ENCODE measurements at regions not wholly inside any gene's neighbourhood (a gene's known extent, or its start where the extent isn't known, plus 50 kb on each side); places are given as distances from the start of the nearest gene placed in this dataset.

- Histone ChIP-seq H3K9ac (ENCODE audit: low read depth in 1 of 3, low read length in 3 of 3) (no peak overlapping the region), H3K4me1 (ENCODE audit: control insufficient read depth in 3 of 3, insufficient read depth in 3 of 3, low read length in 3 of 3) (peaks cover 8 to 21% (median 11%) of the 10 kb centered on the region in 3 donors), H3K4me3 (ENCODE audit: low read length in 3 of 3) (no peak overlapping the region), H3K9me3 (ENCODE audit: control insufficient read depth in 3 of 3, low read length in 3 of 3) (no peaks in the 10 kb centered on the region), H3K36me3 (ENCODE audit: control insufficient read depth in 3 of 3, insufficient read depth in 3 of 3, low read length in 3 of 3) (no peaks in the 10 kb centered on the region), H3K27ac (ENCODE audit: low read depth, low read length) (no peak overlapping the region), H3K27me3 (ENCODE audit: control insufficient read depth in 3 of 3, insufficient read depth in 3 of 3, low read length in 3 of 3) (no peaks in the 10 kb centered on the region)
Observed at GRCh38 chr2:216553482-216554240, 55.0 kb downstream of the RPL37A start.

- Histone ChIP-seq H3K36me3 (ENCODE audit: control insufficient read depth in 3 of 3, insufficient read depth in 3 of 3, low read length in 3 of 3) (no peaks in the 10 kb centered on the region), H3K4me1 (ENCODE audit: control insufficient read depth in 3 of 3, insufficient read depth in 3 of 3, low read length in 3 of 3) (peaks cover 8 to 21% (median 11%) of the 10 kb centered on the region in 3 donors), H3K4me3 (ENCODE audit: low read length in 3 of 3) (no peak overlapping the region), H3K9ac (ENCODE audit: low read depth in 1 of 3, low read length in 3 of 3) (no peak overlapping the region), H3K27ac (ENCODE audit: low read depth, low read length) (no peak overlapping the region), H3K9me3 (ENCODE audit: control insufficient read depth in 3 of 3, low read length in 3 of 3) (no peaks in the 10 kb centered on the region), H3K27me3 (ENCODE audit: control insufficient read depth in 3 of 3, insufficient read depth in 3 of 3, low read length in 3 of 3) (no peaks in the 10 kb centered on the region)
Observed at GRCh38 chr2:216554286-216554685, 55.6 kb downstream of the RPL37A start.

- Histone ChIP-seq H3K27ac (ENCODE audit: low read depth, low read length) (no peak overlapping the region), H3K4me1 (ENCODE audit: control insufficient read depth in 3 of 3, insufficient read depth in 3 of 3, low read length in 3 of 3) (peaks cover 8 to 21% (median 11%) of the 10 kb centered on the region in 3 donors), H3K4me3 (ENCODE audit: low read length in 3 of 3) (no peak overlapping the region), H3K36me3 (ENCODE audit: control insufficient read depth in 3 of 3, insufficient read depth in 3 of 3, low read length in 3 of 3) (no peaks in the 10 kb centered on the region), H3K9me3 (ENCODE audit: control insufficient read depth in 3 of 3, low read length in 3 of 3) (no peaks in the 10 kb centered on the region), H3K9ac (ENCODE audit: low read depth in 1 of 3, low read length in 3 of 3) (no peak overlapping the region), H3K27me3 (ENCODE audit: control insufficient read depth in 3 of 3, insufficient read depth in 3 of 3, low read length in 3 of 3) (no peaks in the 10 kb centered on the region)
Observed at GRCh38 chr2:216554755-216555154, 56.1 kb downstream of the RPL37A start.

GRCh38 chr2:216555274-216555673, 56.6 kb downstream of the RPL37A start:
- Histone ChIP-seq H3K27me3 (ENCODE audit: control insufficient read depth in 3 of 3, insufficient read depth in 3 of 3, low read length in 3 of 3) (no peaks in the 10 kb centered on the region), H3K4me3 (ENCODE audit: low read length in 3 of 3) (no peak overlapping the region), H3K9ac (ENCODE audit: low read depth in 1 of 3, low read length in 3 of 3) (no peak overlapping the region), H3K4me1 (ENCODE audit: control insufficient read depth in 3 of 3, insufficient read depth in 3 of 3, low read length in 3 of 3) (peaks cover 8 to 21% (median 11%) of the 10 kb centered on the region in 3 donors), H3K27ac (ENCODE audit: low read depth, low read length) (no peak overlapping the region), H3K9me3 (ENCODE audit: control insufficient read depth in 3 of 3, low read length in 3 of 3) (no peaks in the 10 kb centered on the region), H3K36me3 (ENCODE audit: control insufficient read depth in 3 of 3, insufficient read depth in 3 of 3, low read length in 3 of 3) (no peaks in the 10 kb centered on the region)

GRCh38 chr2:216556202-216556601, 57.6 kb downstream of the RPL37A start:
- H3K27ac ChIP-seq (ENCODE audit: low read depth, low read length), result no peak overlapping the region
- H3K9me3 ChIP-seq (ENCODE audit: control insufficient read depth in 3 of 3, low read length in 3 of 3), result no peaks in the 10 kb centered on the region
- H3K9ac ChIP-seq (ENCODE audit: low read depth in 1 of 3, low read length in 3 of 3), result no peak overlapping the region
- H3K4me1 ChIP-seq (ENCODE audit: control insufficient read depth in 3 of 3, insufficient read depth in 3 of 3, low read length in 3 of 3), result peaks cover 8 to 21% (median 11%) of the 10 kb centered on the region in 3 donors
- no peaks in the 10 kb centered on the region for H3K36me3 ChIP-seq (ENCODE audit: control insufficient read depth in 3 of 3, insufficient read depth in 3 of 3, low read length in 3 of 3)
- H3K27me3 ChIP-seq (ENCODE audit: control insufficient read depth in 3 of 3, insufficient read depth in 3 of 3, low read length in 3 of 3), result no peaks in the 10 kb centered on the region
- H3K4me3 ChIP-seq (ENCODE audit: low read length in 3 of 3), result no peak overlapping the region

GRCh38 chr2:216557413-216557812, 58.8 kb downstream of the RPL37A start:
- Histone ChIP-seq H3K36me3 (ENCODE audit: control insufficient read depth in 3 of 3, insufficient read depth in 3 of 3, low read length in 3 of 3) (no peaks in the 10 kb centered on the region), H3K9ac (ENCODE audit: low read depth in 1 of 3, low read length in 3 of 3) (no peak overlapping the region), H3K4me3 (ENCODE audit: low read length in 3 of 3) (no peak overlapping the region), H3K27ac (ENCODE audit: low read depth, low read length) (no peak overlapping the region), H3K27me3 (ENCODE audit: control insufficient read depth in 3 of 3, insufficient read depth in 3 of 3, low read length in 3 of 3) (no peaks in the 10 kb centered on the region), H3K9me3 (ENCODE audit: control insufficient read depth in 3 of 3, low read length in 3 of 3) (no peaks in the 10 kb centered on the region), H3K4me1 (ENCODE audit: control insufficient read depth in 3 of 3, insufficient read depth in 3 of 3, low read length in 3 of 3) (peaks cover 10 to 17% (median 11%) of the 10 kb centered on the region in 3 donors)

GRCh38 chr2:216557820-216558219, 59.2 kb downstream of the RPL37A start:
- Histone ChIP-seq H3K4me1 (ENCODE audit: control insufficient read depth in 3 of 3, insufficient read depth in 3 of 3, low read length in 3 of 3) (peaks cover 13 to 19% (median 13%) of the 10 kb centered on the region in 3 donors), H3K36me3 (ENCODE audit: control insufficient read depth in 3 of 3, insufficient read depth in 3 of 3, low read length in 3 of 3) (no peaks in the 10 kb centered on the region), H3K27me3 (ENCODE audit: control insufficient read depth in 3 of 3, insufficient read depth in 3 of 3, low read length in 3 of 3) (no peaks in the 10 kb centered on the region), H3K27ac (ENCODE audit: low read depth, low read length) (no peak overlapping the region), H3K9me3 (ENCODE audit: control insufficient read depth in 3 of 3, low read length in 3 of 3) (no peaks in the 10 kb centered on the region), H3K4me3 (ENCODE audit: low read length in 3 of 3) (no peak overlapping the region), H3K9ac (ENCODE audit: low read depth in 1 of 3, low read length in 3 of 3) (no peak overlapping the region)

- Histone ChIP-seq H3K9ac (ENCODE audit: low read depth in 1 of 3, low read length in 3 of 3) (no peak overlapping the region), H3K27me3 (ENCODE audit: control insufficient read depth in 3 of 3, insufficient read depth in 3 of 3, low read length in 3 of 3) (no peaks in the 10 kb centered on the region), H3K36me3 (ENCODE audit: control insufficient read depth in 3 of 3, insufficient read depth in 3 of 3, low read length in 3 of 3) (no peaks in the 10 kb centered on the region), H3K9me3 (ENCODE audit: control insufficient read depth in 3 of 3, low read length in 3 of 3) (no peaks in the 10 kb centered on the region), H3K4me1 (ENCODE audit: control insufficient read depth in 3 of 3, insufficient read depth in 3 of 3, low read length in 3 of 3) (peaks cover 12 to 20% (median 19%) of the 10 kb centered on the region in 3 donors), H3K27ac (ENCODE audit: low read depth, low read length) (no peak overlapping the region), H3K4me3 (ENCODE audit: low read length in 3 of 3) (no peak overlapping the region)
Observed at GRCh38 chr2:216559625-216560156, 61.0 kb downstream of the RPL37A start.

- H3K27ac ChIP-seq (ENCODE audit: low read depth, low read length), result no peak overlapping the region
- H3K27me3 ChIP-seq (ENCODE audit: control insufficient read depth in 3 of 3, insufficient read depth in 3 of 3, low read length in 3 of 3), result no peaks in the 10 kb centered on the region
- H3K9me3 ChIP-seq (ENCODE audit: control insufficient read depth in 3 of 3, low read length in 3 of 3), result no peaks in the 10 kb centered on the region
Observed at GRCh38 chr2:216560838-216561270, 62.2 kb downstream of the RPL37A start.

GRCh38 chr2:216562696-216563435, 64.2 kb downstream of the RPL37A start:
- no peak overlapping the region for H3K27ac ChIP-seq (ENCODE audit: low read depth, low read length)

More at GRCh38 chr2:216560838-216561270, 62.2 kb downstream of the RPL37A start:
- Histone ChIP-seq H3K9ac (ENCODE audit: low read depth in 1 of 3, low read length in 3 of 3) (no peak overlapping the region), H3K36me3 (ENCODE audit: control insufficient read depth in 3 of 3, insufficient read depth in 3 of 3, low read length in 3 of 3) (no peaks in the 10 kb centered on the region), H3K4me1 (ENCODE audit: control insufficient read depth in 3 of 3, insufficient read depth in 3 of 3, low read length in 3 of 3) (peaks cover 4 to 10% (median 8%) of the 10 kb centered on the region in 3 donors), H3K4me3 (ENCODE audit: low read length in 3 of 3) (no peak overlapping the region)

More at GRCh38 chr2:216562696-216563435, 64.2 kb downstream of the RPL37A start:
- Histone ChIP-seq H3K27me3 (ENCODE audit: control insufficient read depth in 3 of 3, insufficient read depth in 3 of 3, low read length in 3 of 3) (no peaks in the 10 kb centered on the region), H3K9ac (ENCODE audit: low read depth in 1 of 3, low read length in 3 of 3) (no peak overlapping the region), H3K36me3 (ENCODE audit: control insufficient read depth in 3 of 3, insufficient read depth in 3 of 3, low read length in 3 of 3) (no peaks in the 10 kb centered on the region), H3K4me1 (ENCODE audit: control insufficient read depth in 3 of 3, insufficient read depth in 3 of 3, low read length in 3 of 3) (peaks cover 2 to 10% (median 5%) of the 10 kb centered on the region in 3 donors), H3K4me3 (ENCODE audit: low read length in 3 of 3) (no peak overlapping the region), H3K9me3 (ENCODE audit: control insufficient read depth in 3 of 3, low read length in 3 of 3) (no peaks in the 10 kb centered on the region)

All from skeletal muscle tissue (tissue), 3 donors.